GM21825 (cell line): ENCODE measurements at regions not wholly inside any gene's neighbourhood (a gene's known extent, or its start where the extent isn't known, plus 50 kb on each side); places are given as distances from the start of the nearest gene placed in this dataset.

Experiments
- ATAC-seq: cut with Tn5 transposase; IDR thresholded peaks from one replicate; pipeline ENCODE4 v1.9.1; 2021; ENCODE audit warnings: mild to moderate bottlenecking, moderate library complexity; ENCODE audit not compliant: unreplicated experiment

- ATAC-seq: no peak
Observed at GRCh38 chr3:39744746-39745145, 64.7 kb upstream of the MYRIP start.

- ATAC-seq: no peak
Observed at GRCh38 chr3:39748002-39748401, 61.4 kb upstream of the MYRIP start.

- ATAC-seq: no peak
Observed at GRCh38 chr3:39748763-39749162, 60.6 kb upstream of the MYRIP start.

GRCh38 chr3:39750712-39751111 lies 58.7 kb upstream of the MYRIP start:
- ATAC-seq: no peak

GRCh38 chr3:39751286-39751685 lies 58.1 kb upstream of the MYRIP start:
- ATAC-seq: no peak

GRCh38 chr3:39752019-39752637 lies 57.3 kb upstream of the MYRIP start:
- no peak for ATAC-seq

GRCh38 chr3:39752751-39753150 lies 56.7 kb upstream of the MYRIP start:
- ATAC-seq: no peak

GRCh38 chr3:39753391-39753790 lies 56.0 kb upstream of the MYRIP start:
- ATAC-seq: no peak

GRCh38 chr3:39754549-39754948 lies 54.9 kb upstream of the MYRIP start:
- ATAC-seq: peak; percentile 59

GRCh38 chr3:39755100-39755499 lies 54.3 kb upstream of the MYRIP start:
- no peak for ATAC-seq

GRCh38 chr3:39757307-39757706 lies 52.1 kb upstream of the MYRIP start:
- ATAC-seq: no peak
